ENCODE measurements at regions not wholly inside any gene's neighbourhood (a gene's known extent, or its start where the extent isn't known, plus 50 kb on each side); places are given as distances from the start of the nearest gene placed in this dataset.

- WGBS (ENCODE audit: insufficient coverage), result no CpG with 5 or more reads among the region's 1 CpG
- H3K27me3 Mint-ChIP-seq, result peaks cover 24% of the 10 kb centered on the region
Observed at GRCh38 chr11:33638608-33639007, 62.0 kb downstream of the C11orf91 start.

GRCh38 chr11:33636104-33636503, 64.5 kb downstream of the C11orf91 start:
- no peak overlapping the region for H3K4me3 ChIP-seq (ENCODE audit: control extremely low read depth in 1 of 5, extremely low read depth in 1 of 5, insufficient read depth in 1 of 5, low read depth in 2 of 5, low read length in 4 of 5)
- H3K27ac ChIP-seq (ENCODE audit: low read length in 2 of 2), result no peak overlapping the region
- no peaks in the 10 kb centered on the region for H3K79me2 ChIP-seq (ENCODE audit: control insufficient read depth, insufficient read depth, low read length)
- H4K20me1 ChIP-seq (ENCODE audit: control insufficient read depth, insufficient read depth, low read length, poor library complexity, severe bottlenecking), result no peaks in the 10 kb centered on the region
- ATAC-seq (ENCODE audit: low read depth) (no peak), DNase-seq (no peak)
- Mint-ChIP-seq H3K4me1 (no peaks in the 10 kb centered on the region), H3K27ac (no peak overlapping the region), H3K4me3 (no peak overlapping the region), H3K9me3 (ENCODE audit: insufficient read depth) (peaks cover 4% of the 10 kb centered on the region), H3K27me3 (peaks cover 37% of the 10 kb centered on the region)
- peaks cover 0 to 4% (median 2%) of the 10 kb centered on the region in 3 donors for H3K9me3 ChIP-seq (ENCODE audit: control extremely low read depth in 1 of 3, control insufficient read depth in 2 of 3, insufficient read depth in 1 of 3, low read length in 2 of 3)
- WGBS (ENCODE audit: insufficient coverage), result no CpG with 5 or more reads among the region's 6 CpGs
- H3K9ac ChIP-seq (ENCODE audit: low read length), result no peak overlapping the region
- TF ChIP-seq EZH2 (IDR thresholded peaks at IDR 0.05; ENCODE audit: borderline replicate concordance, insufficient read depth, low read depth, low read length, poor library complexity, severe bottlenecking) (no peak), CTCF (IDR thresholded peaks at IDR 0.05) (no peak)
- H2AFZ ChIP-seq (ENCODE audit: insufficient read depth, low read depth, low read length, poor library complexity, severe bottlenecking), result no peak overlapping the region
- H3K4me1 ChIP-seq (ENCODE audit: control insufficient read depth in 2 of 2, insufficient read depth in 2 of 2, low read length in 2 of 2), result no peaks in the 10 kb centered on the region
- ChIA-PET CTCF (interaction anchor here (1.4 kb wide), 1 partner anchor 106 kb away, joined by 3 read pairs; no protein-coding TSS in a partner anchor), POLR2A (no interaction called here)
- H3K4me2 ChIP-seq (replicated peaks; ENCODE audit: low read depth, low read length, poor library complexity, severe bottlenecking), result no peak overlapping the region
- peaks cover 0 to 10% (median 0%) of the 10 kb centered on the region in 4 experiments for H3K27me3 ChIP-seq (replicated peaks in 1 of 4; ENCODE audit: control extremely low read depth in 1 of 4, control insufficient read depth in 3 of 4, insufficient read depth in 4 of 4, low read length in 3 of 4)
- H3K36me3 ChIP-seq (replicated peaks in 1 of 2; ENCODE audit: control extremely low read depth in 1 of 2, control insufficient read depth in 1 of 2, extremely low read depth in 1 of 2, insufficient read depth in 2 of 2, low read length in 1 of 2), result no peaks in the 10 kb centered on the region
- intact Hi-C loops (cut with micrococcal nuclease), result no loop called here

More at GRCh38 chr11:33638608-33639007, 62.0 kb downstream of the C11orf91 start:
- H3K27ac Mint-ChIP-seq, result no peak overlapping the region
- DNase-seq, result no peak
- no peak overlapping the region for H2AFZ ChIP-seq (ENCODE audit: insufficient read depth, low read depth, low read length, poor library complexity, severe bottlenecking)
- H3K9ac ChIP-seq (ENCODE audit: low read length), result no peak overlapping the region
- peaks cover 0 to 2% (median 0%) of the 10 kb centered on the region in 3 donors for H3K9me3 ChIP-seq (ENCODE audit: control extremely low read depth in 1 of 3, control insufficient read depth in 2 of 3, insufficient read depth in 1 of 3, low read length in 2 of 3)
- H3K4me1 Mint-ChIP-seq, result no peaks in the 10 kb centered on the region
- intact Hi-C loops (cut with micrococcal nuclease), result no loop called here
- H4K20me1 ChIP-seq (ENCODE audit: control insufficient read depth, insufficient read depth, low read length, poor library complexity, severe bottlenecking), result no peaks in the 10 kb centered on the region
- no peak overlapping the region for H3K4me3 ChIP-seq (ENCODE audit: control extremely low read depth in 1 of 5, extremely low read depth in 1 of 5, insufficient read depth in 1 of 5, low read depth in 2 of 5, low read length in 4 of 5)
- ATAC-seq (ENCODE audit: low read depth), result no peak
- H3K27ac ChIP-seq (ENCODE audit: low read length in 2 of 2), result no peak overlapping the region
- POLR2A ChIA-PET, result no interaction called here
- no peaks in the 10 kb centered on the region for H3K36me3 ChIP-seq (replicated peaks in 1 of 2; ENCODE audit: control extremely low read depth in 1 of 2, control insufficient read depth in 1 of 2, extremely low read depth in 1 of 2, insufficient read depth in 2 of 2, low read length in 1 of 2)
- H3K79me2 ChIP-seq (ENCODE audit: control insufficient read depth, insufficient read depth, low read length), result no peaks in the 10 kb centered on the region
- no peak for TF ChIP-seq EZH2 (IDR thresholded peaks at IDR 0.05; ENCODE audit: borderline replicate concordance, insufficient read depth, low read depth, low read length, poor library complexity, severe bottlenecking)
- no peak for TF ChIP-seq CTCF (IDR thresholded peaks at IDR 0.05)
- H3K4me1 ChIP-seq (ENCODE audit: control insufficient read depth in 2 of 2, insufficient read depth in 2 of 2, low read length in 2 of 2), result no peaks in the 10 kb centered on the region
- no peak overlapping the region for H3K4me2 ChIP-seq (replicated peaks; ENCODE audit: low read depth, low read length, poor library complexity, severe bottlenecking)
- no peak overlapping the region for H3K4me3 Mint-ChIP-seq
- CTCF ChIA-PET, result no interaction called here
- H3K9me3 Mint-ChIP-seq (ENCODE audit: insufficient read depth), result peaks cover 4% of the 10 kb centered on the region
- H3K27me3 ChIP-seq (replicated peaks in 1 of 4; ENCODE audit: control extremely low read depth in 1 of 4, control insufficient read depth in 3 of 4, insufficient read depth in 4 of 4, low read length in 3 of 4), result peaks cover 0 to 12% (median 0%) of the 10 kb centered on the region in 4 experiments

Measured in B cell (primary cell).